Erythroblast (primary cell): ENCODE measurements at regions not wholly inside any gene's neighbourhood (a gene's known extent, or its start where the extent isn't known, plus 50 kb on each side); places are given as distances from the start of the nearest gene placed in this dataset.

ENCODE experiments used
- GATA1 ChIP-seq: IDR thresholded peaks from 2 replicates; pipeline ENCODE4 v1.6.1; 2011; ENCODE audit warnings: low read depth, mild to moderate bottlenecking, control low read depth, low read length, moderate library complexity
- POLR2A ChIP-seq: IDR thresholded peaks from 2 replicates; pipeline ENCODE4 v1.6.1; 2011; ENCODE audit warnings: mild to moderate bottlenecking, low read length

DNA sequence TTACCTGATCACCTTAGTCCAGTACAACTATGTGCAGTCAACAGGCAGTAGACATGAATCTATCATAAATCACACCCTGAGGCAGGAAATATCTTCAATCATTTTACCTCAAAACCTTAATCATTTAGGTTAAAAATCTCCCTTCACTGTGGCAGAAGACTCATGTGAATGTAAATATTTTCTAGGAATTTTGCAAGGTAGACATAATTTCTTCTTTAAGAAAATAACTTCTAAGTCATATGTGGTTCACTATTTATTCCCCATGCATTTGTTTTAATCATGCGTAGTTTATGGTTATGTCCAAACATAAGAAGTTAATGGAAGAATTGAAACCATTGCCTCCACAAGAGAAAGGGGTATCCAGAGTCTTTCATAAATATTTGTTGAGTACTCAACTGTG lies 97.0 kb downstream of the HMHB1 start:
- TF ChIP-seq POLR2A = no peak
- TF ChIP-seq GATA1 = no peak
